HL-60 (cell line): ENCODE measurements at regions not wholly inside any gene's neighbourhood (a gene's known extent, or its start where the extent isn't known, plus 50 kb on each side); places are given as distances from the start of the nearest gene placed in this dataset.

Experiments
- DNase-seq, 2 experiments: peaks; one replicate each; pipeline ENCODE4 v3.0.0-alpha.2; 2010 to 2020; ENCODE audit warnings: low read depth in 1 of 2, low spot score in 1 of 2
- H3K27ac ChIP-seq: fragments of 250-450 bp; sonication (Bioruptor Pico); replicated peaks from 2 replicates; pipeline ENCODE4 v1.5.1; 2020; ENCODE audit warnings: mild to moderate bottlenecking, moderate library complexity
- H3K27me3 ChIP-seq: fragments of 250-450 bp; sonication (Bioruptor Pico); 2 replicates; pipeline ENCODE4 v1.5.1; 2021; ENCODE audit warnings: mild to moderate bottlenecking, moderate library complexity; ENCODE audit not compliant: insufficient read depth, poor library complexity, severe bottlenecking
- H3K4me3 ChIP-seq: replicated peaks from 2 replicates; pipeline ENCODE4 v1.5.1; 2011; ENCODE audit warnings: mild to moderate bottlenecking, control low read depth, low read length; ENCODE audit not compliant: insufficient read depth
- GABPA ChIP-seq: IDR thresholded peaks from 2 replicates; pipeline ENCODE4 v1.6.1; 2012; ENCODE audit warnings: low read depth
- POLR2AphosphoS5 ChIP-seq: IDR thresholded peaks from 2 replicates; pipeline ENCODE4 v1.6.1; 2012; ENCODE audit warnings: low read depth
- SPI1 ChIP-seq: IDR thresholded peaks from 2 replicates; pipeline ENCODE4 v1.6.1; 2012; ENCODE audit warnings: low read depth, mild to moderate bottlenecking, borderline replicate concordance
- TF ChIP-seq, protein P1 (sequence below): IDR thresholded peaks from one replicate; pipeline ENCODE4 v1.5.1; 2011; ENCODE audit warnings: low read length, control low read depth, inconsistent platforms; ENCODE audit not compliant: insufficient read depth
- TF ChIP-seq, protein P2 (sequence below): IDR thresholded peaks from 2 replicates; pipeline ENCODE4 v1.6.1; 2012; ENCODE audit warnings: low read depth; ENCODE audit not compliant: insufficient replicate concordance

DNA sequence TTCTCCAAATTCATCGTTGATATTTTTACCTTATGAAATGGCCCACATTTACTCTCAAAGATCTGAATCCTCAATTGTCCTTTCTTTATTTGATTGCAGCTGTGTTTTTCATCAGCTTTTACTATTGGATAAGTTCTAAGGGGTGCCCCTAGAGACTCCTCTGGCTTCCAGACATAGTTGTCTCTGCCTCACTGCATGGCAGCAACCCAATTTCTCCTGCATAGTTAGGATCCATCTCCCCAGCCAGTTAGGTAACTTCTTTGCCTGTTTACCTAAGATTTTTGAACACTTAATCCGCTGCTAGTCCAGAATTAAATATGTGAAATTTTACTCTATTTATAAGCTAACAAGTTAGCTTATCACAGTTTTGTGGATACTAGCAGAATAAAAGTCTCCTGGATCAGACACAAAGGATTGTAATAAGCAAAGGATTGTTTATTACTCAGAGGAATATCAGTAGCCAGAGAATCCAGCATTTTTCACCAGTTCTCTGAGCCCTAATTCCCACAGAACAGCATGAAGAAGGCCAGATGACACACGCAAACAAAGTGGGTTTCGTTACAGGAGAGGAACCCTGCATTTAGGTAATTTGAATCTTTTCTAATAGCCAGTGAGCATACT, 101.1 kb downstream of the BBS10 start:
- DNase-seq = no peak

DNA sequence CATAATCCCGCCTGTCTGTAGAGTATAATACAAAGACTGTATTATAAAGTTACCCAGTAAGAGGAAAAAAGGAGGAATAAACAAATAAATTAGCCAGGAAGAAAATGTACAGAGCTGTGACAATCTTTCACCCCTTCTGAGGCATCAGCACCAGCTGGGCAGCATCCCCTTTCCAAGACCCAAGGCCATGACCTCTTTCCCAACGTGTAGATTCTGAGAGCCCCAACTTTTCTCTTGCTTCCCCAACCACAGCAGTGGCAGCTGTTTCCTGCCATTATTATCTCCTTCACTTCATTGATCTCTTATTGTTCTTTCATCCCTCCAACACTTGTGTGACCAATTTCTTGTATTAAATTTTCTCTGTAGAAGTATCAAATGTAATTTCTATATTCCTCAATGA, 101.6 kb downstream of the BBS10 start:
- TF ChIP-seq, protein P1, sequence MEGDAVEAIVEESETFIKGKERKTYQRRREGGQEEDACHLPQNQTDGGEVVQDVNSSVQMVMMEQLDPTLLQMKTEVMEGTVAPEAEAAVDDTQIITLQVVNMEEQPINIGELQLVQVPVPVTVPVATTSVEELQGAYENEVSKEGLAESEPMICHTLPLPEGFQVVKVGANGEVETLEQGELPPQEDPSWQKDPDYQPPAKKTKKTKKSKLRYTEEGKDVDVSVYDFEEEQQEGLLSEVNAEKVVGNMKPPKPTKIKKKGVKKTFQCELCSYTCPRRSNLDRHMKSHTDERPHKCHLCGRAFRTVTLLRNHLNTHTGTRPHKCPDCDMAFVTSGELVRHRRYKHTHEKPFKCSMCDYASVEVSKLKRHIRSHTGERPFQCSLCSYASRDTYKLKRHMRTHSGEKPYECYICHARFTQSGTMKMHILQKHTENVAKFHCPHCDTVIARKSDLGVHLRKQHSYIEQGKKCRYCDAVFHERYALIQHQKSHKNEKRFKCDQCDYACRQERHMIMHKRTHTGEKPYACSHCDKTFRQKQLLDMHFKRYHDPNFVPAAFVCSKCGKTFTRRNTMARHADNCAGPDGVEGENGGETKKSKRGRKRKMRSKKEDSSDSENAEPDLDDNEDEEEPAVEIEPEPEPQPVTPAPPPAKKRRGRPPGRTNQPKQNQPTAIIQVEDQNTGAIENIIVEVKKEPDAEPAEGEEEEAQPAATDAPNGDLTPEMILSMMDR = no peak
- TF ChIP-seq POLR2AphosphoS5 = no peak
- no peak for TF ChIP-seq GABPA
- TF ChIP-seq, protein P2, sequence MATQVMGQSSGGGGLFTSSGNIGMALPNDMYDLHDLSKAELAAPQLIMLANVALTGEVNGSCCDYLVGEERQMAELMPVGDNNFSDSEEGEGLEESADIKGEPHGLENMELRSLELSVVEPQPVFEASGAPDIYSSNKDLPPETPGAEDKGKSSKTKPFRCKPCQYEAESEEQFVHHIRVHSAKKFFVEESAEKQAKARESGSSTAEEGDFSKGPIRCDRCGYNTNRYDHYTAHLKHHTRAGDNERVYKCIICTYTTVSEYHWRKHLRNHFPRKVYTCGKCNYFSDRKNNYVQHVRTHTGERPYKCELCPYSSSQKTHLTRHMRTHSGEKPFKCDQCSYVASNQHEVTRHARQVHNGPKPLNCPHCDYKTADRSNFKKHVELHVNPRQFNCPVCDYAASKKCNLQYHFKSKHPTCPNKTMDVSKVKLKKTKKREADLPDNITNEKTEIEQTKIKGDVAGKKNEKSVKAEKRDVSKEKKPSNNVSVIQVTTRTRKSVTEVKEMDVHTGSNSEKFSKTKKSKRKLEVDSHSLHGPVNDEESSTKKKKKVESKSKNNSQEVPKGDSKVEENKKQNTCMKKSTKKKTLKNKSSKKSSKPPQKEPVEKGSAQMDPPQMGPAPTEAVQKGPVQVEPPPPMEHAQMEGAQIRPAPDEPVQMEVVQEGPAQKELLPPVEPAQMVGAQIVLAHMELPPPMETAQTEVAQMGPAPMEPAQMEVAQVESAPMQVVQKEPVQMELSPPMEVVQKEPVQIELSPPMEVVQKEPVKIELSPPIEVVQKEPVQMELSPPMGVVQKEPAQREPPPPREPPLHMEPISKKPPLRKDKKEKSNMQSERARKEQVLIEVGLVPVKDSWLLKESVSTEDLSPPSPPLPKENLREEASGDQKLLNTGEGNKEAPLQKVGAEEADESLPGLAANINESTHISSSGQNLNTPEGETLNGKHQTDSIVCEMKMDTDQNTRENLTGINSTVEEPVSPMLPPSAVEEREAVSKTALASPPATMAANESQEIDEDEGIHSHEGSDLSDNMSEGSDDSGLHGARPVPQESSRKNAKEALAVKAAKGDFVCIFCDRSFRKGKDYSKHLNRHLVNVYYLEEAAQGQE = no peak
- TF ChIP-seq SPI1 = no peak

More for the DNA sequence above, 101.1 kb downstream of the BBS10 start:
- TF ChIP-seq POLR2AphosphoS5 (no peak), SPI1 (no peak), GABPA (no peak)
- TF ChIP-seq, protein P2 = no peak
- TF ChIP-seq, protein P1 = no peak
- Histone ChIP-seq H3K27ac (no peak overlapping the region), H3K27me3 (no peaks in the 10 kb centered on the region), H3K4me3 (no peak overlapping the region)

DNA sequence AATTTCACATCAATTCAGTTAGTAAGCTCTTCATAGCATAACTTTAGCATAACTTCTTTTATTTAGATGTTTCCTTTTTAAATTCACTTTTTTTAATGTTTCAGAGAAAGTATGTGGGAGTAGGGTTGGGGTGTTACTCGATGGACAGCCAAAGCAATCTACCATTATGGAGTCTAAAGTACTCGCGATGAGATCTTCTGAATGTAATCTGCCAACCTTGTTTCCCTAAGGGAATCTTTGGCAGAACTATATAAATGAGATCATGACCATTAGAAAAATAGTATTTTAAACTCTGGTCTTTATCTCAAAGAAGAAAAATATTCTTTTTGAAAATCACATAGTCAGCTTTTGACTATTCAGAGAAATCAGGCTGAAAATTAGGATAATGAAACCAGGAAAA, 103.9 kb downstream of the BBS10 start:
- Histone ChIP-seq H3K27ac (no peak overlapping the region), H3K4me3 (no peak overlapping the region), H3K27me3 (no peaks in the 10 kb centered on the region)
- TF ChIP-seq SPI1 (no peak), GABPA (no peak), POLR2AphosphoS5 (no peak)
- TF ChIP-seq, protein P2 = no peak
- no peak for DNase-seq

More for the DNA sequence above, 101.6 kb downstream of the BBS10 start:
- no peak for DNase-seq
- Histone ChIP-seq H3K4me3 (no peak overlapping the region), H3K27me3 (no peaks in the 10 kb centered on the region), H3K27ac (no peak overlapping the region)
